ENCODE measurements at regions not wholly inside any gene's neighbourhood (a gene's known extent, or its start where the extent isn't known, plus 50 kb on each side); places are given as distances from the start of the nearest gene placed in this dataset.

DNA sequence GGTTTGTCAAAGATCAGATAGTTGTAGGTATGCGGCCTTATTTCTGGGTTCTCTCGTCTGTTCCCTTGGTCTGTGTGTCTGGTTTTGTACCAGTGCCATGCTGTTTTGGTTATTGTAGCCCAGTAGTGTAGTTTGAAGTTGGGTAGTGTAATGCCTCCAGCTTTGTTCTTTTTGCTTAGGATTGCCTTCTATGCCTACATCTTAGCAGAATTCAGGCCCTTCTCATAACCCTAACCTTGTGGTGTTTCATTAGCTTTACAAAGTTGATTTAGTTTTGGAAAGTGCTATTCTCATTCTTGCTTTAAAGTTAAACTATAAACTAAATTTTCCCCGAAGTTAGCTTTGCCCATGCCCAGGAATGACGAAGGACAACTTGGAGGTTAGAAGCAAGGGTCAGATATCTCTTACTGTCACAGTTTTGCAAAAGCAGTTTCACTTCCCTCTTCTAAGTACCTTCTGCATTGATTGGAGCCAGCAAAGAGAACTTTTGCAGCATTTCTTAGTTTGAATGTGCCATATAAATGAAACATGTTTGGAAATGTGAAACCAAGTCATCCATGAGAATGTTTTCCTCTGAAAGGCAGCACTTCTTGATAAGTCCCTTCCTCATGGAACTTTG lies 274.3 kb upstream of the DMRT1 start:
- TF ChIP-seq ZNF529 (tag by site-specific recombination; IDR thresholded peaks at IDR 0.05; ENCODE audit: insufficient replicate concordance) (no peak), ZNF184 (tag by site-specific recombination; IDR thresholded peaks at IDR 0.05) (no peak)
- TF ChIP-seq, protein P1, sequence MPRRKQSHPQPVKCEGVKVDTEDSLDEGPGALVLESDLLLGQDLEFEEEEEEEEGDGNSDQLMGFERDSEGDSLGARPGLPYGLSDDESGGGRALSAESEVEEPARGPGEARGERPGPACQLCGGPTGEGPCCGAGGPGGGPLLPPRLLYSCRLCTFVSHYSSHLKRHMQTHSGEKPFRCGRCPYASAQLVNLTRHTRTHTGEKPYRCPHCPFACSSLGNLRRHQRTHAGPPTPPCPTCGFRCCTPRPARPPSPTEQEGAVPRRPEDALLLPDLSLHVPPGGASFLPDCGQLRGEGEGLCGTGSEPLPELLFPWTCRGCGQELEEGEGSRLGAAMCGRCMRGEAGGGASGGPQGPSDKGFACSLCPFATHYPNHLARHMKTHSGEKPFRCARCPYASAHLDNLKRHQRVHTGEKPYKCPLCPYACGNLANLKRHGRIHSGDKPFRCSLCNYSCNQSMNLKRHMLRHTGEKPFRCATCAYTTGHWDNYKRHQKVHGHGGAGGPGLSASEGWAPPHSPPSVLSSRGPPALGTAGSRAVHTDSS (tag by site-specific recombination; IDR thresholded peaks at IDR 0.05) = no peak
- TF ChIP-seq, protein P2, sequence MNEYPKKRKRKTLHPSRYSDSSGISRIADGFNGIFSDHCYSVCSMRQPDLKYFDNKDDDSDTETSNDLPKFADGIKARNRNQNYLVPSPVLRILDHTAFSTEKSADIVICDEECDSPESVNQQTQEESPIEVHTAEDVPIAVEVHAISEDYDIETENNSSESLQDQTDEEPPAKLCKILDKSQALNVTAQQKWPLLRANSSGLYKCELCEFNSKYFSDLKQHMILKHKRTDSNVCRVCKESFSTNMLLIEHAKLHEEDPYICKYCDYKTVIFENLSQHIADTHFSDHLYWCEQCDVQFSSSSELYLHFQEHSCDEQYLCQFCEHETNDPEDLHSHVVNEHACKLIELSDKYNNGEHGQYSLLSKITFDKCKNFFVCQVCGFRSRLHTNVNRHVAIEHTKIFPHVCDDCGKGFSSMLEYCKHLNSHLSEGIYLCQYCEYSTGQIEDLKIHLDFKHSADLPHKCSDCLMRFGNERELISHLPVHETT (tag by site-specific recombination; IDR thresholded peaks at IDR 0.05) = no peak
- TF ChIP-seq, protein P3, sequence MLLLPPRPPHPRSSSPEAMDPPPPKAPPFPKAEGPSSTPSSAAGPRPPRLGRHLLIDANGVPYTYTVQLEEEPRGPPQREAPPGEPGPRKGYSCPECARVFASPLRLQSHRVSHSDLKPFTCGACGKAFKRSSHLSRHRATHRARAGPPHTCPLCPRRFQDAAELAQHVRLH (tag by site-specific recombination; IDR thresholded peaks at IDR 0.05) = no peak
- TF ChIP-seq, protein P4, sequence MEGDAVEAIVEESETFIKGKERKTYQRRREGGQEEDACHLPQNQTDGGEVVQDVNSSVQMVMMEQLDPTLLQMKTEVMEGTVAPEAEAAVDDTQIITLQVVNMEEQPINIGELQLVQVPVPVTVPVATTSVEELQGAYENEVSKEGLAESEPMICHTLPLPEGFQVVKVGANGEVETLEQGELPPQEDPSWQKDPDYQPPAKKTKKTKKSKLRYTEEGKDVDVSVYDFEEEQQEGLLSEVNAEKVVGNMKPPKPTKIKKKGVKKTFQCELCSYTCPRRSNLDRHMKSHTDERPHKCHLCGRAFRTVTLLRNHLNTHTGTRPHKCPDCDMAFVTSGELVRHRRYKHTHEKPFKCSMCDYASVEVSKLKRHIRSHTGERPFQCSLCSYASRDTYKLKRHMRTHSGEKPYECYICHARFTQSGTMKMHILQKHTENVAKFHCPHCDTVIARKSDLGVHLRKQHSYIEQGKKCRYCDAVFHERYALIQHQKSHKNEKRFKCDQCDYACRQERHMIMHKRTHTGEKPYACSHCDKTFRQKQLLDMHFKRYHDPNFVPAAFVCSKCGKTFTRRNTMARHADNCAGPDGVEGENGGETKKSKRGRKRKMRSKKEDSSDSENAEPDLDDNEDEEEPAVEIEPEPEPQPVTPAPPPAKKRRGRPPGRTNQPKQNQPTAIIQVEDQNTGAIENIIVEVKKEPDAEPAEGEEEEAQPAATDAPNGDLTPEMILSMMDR (tag by site-specific recombination; IDR thresholded peaks at IDR 0.05) = no peak

Measured in HEK293 (cell line).